RWPE1 (cell line): ENCODE measurements at regions not wholly inside any gene's neighbourhood (a gene's known extent, or its start where the extent isn't known, plus 50 kb on each side); places are given as distances from the start of the nearest gene placed in this dataset.

Experiments used
- CTCF ChIA-PET: fragments of 350-600 bp; sonication (Branson Sonifier 250); formaldehyde crosslinking; extraction: SDS; loops from one replicate; lab custom pipeline; 2021; lab: Yijun Ruan, JAX
- POLR2A ChIA-PET: fragments of 400-600 bp; formaldehyde crosslinking; extraction: SDS; loops from one replicate; lab custom pipeline; 2020; ENCODE audit warnings: antibody characterized with exemption; ENCODE audit not compliant: low non-redundant PET; lab: Yijun Ruan, JAX
- DNase-seq: peaks from one replicate; pipeline ENCODE4 v3.0.0; 2012; ENCODE audit warnings: low spot score
- H3K27ac ChIP-seq: fragments of 450-650 bp; 2 replicates; pipeline ENCODE4 v1.5.1; 2017
- CTCF ChIP-seq: fragments of 450-650 bp; conservative IDR thresholded peaks from 2 replicates; pipeline ENCODE4 v1.5.1; 2017; ENCODE audit warnings: low read depth, mild to moderate bottlenecking

DNA sequence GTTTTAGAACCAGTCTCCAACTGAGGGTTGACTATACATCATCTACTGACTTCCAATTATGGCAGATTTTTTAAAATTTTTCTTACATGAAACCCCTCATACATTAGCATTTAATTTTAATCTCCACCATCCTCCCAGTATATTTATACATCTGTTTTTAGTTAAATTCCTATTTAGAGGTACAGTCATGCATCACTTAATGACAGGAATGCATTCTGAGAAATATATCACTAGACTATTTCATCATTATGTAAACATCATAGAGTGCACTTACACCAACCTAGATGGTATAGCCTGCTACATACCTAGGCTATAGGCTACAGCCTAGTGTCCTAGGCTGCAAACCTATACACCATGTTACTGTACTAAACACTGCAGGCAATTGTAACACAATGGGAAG, 316.7 kb upstream of the MARCKS start:
- ChIA-PET POLR2A (no interaction called here), CTCF (no interaction called here)

GRCh38 chr6:113551168-113551567, 306.0 kb upstream of the MARCKS start:
- DNase-seq = no peak
- ChIA-PET POLR2A (no interaction called here), CTCF (no interaction called here)
- no peak for TF ChIP-seq CTCF
- no peak overlapping the region for H3K27ac ChIP-seq

More for the DNA sequence above, 316.7 kb upstream of the MARCKS start:
- no peak overlapping the region for H3K27ac ChIP-seq
- no peak for TF ChIP-seq CTCF
- DNase-seq = no peak

DNA sequence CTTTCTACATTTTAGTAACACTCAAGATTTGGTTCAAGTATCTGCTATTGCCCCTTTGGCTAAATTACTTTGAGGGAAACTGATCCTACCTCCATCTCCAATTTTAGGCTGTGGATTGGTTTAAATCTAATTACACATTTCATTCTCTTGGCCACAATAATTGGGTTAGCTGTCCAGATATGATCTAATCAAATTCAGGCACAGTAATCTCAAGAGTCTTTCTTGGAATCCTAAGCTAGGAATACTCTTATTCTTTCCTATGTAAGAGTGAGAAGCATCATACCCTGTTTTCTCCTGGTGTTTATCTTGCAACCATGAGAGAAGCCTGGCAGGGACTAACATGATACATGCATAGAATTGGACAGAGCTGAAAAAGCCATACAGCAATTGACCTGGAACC, 300.4 kb upstream of the MARCKS start:
- ChIA-PET CTCF (no interaction called here), POLR2A (no interaction called here)
- no peak for TF ChIP-seq CTCF
- DNase-seq = no peak
- H3K27ac ChIP-seq = no peak overlapping the region

GRCh38 chr6:113558431-113558830, 298.7 kb upstream of the MARCKS start:
- ChIA-PET POLR2A (interaction anchor here (0.5 kb wide), 1 partner anchor 65 kb away, joined by 5 read pairs; no protein-coding TSS in a partner anchor), CTCF (interaction anchor here (0.6 kb wide), 1 partner anchor 21 kb away, joined by 4 read pairs; no protein-coding TSS in a partner anchor)
- no peak for DNase-seq
- H3K27ac ChIP-seq = no peak overlapping the region
- no peak for TF ChIP-seq CTCF

GRCh38 chr6:113558966-113559365, 298.2 kb upstream of the MARCKS start:
- DNase-seq = no peak
- TF ChIP-seq CTCF = no peak
- H3K27ac ChIP-seq = no peak overlapping the region
- POLR2A ChIA-PET = no interaction called here
- CTCF ChIA-PET = no interaction called here

DNA sequence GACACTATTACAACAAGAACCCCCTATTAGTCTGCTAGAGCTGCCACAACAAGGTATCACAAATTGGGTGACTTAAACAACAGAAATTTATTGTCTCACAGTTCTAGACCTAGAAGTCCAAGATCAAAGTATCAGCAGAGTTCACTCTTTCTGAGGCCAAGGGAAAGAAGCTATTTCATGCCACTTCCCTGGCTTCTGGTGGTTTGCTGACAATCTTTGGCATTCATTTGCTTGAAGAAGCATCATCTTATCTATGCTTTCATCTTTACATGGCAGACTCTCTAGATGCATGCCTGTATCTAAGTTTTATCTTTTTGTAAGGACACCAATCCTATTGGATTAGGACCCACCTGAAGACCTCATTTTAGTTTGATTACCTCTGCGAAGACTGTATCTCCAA, 296.8 kb upstream of the MARCKS start:
- TF ChIP-seq CTCF = no peak

DNA sequence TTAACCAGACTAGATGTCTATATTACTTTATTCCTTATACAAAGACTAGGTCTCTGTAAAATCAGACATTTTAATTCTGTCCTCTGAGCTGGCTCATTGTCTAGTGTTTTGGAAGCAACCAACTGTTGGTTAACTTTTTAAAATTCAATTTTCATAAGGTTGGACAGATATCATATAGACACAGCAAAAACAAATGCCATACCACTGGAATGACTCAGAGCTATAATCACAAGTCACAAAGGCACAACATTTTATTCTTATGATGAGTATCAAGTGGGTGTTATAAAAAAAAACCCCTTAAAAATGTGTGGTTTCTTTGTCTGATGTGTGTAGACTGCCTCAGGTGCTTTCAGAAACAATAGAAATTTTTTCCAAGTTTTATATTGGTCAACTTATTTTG, 296.2 kb upstream of the MARCKS start:
- no peak for TF ChIP-seq CTCF
- DNase-seq = peak; percentile 49
- ChIA-PET POLR2A (no interaction called here), CTCF (no interaction called here)
- H3K27ac ChIP-seq = no peak overlapping the region

More for the DNA sequence above, 296.8 kb upstream of the MARCKS start:
- no peak overlapping the region for H3K27ac ChIP-seq
- DNase-seq = no peak
- CTCF ChIA-PET = no interaction called here
- POLR2A ChIA-PET = no interaction called here
